ENCODE measurements at regions not wholly inside any gene's neighbourhood (a gene's known extent, or its start where the extent isn't known, plus 50 kb on each side); places are given as distances from the start of the nearest gene placed in this dataset.

- Histone ChIP-seq H3K9me3 (ENCODE audit: control insufficient read depth, low read depth, low read length) (no peaks in the 10 kb centered on the region), H4K20me1 (ENCODE audit: control insufficient read depth, insufficient read depth, insufficient read length) (no peaks in the 10 kb centered on the region), H4K8ac (replicated peaks; ENCODE audit: insufficient read length, low read depth, low read length) (no peak overlapping the region), H2AFZ (ENCODE audit: low read length) (no peak overlapping the region), H3K14ac (ENCODE audit: insufficient read depth, low read length) (no peak overlapping the region), H3K9ac (ENCODE audit: extremely low read depth, insufficient read length, low read length) (no peak overlapping the region), H3K79me2 (ENCODE audit: insufficient read depth, low read length) (no peaks in the 10 kb centered on the region), H3K56ac (ENCODE audit: insufficient read length, low read depth, low read length) (no peak overlapping the region), H2BK20ac (ENCODE audit: low read depth, low read length, poor library complexity, severe bottlenecking) (no peak overlapping the region), H4K91ac (ENCODE audit: insufficient read length, low read depth, low read length) (no peak overlapping the region), H3K79me1 (ENCODE audit: insufficient read depth, low read depth, low read length, poor library complexity, severe bottlenecking) (no peaks in the 10 kb centered on the region), H3K4me1 (ENCODE audit: insufficient read depth, low read length) (peaks cover 2% of the 10 kb centered on the region; the same call in 1 of the 2 replicates), H2BK12ac (ENCODE audit: insufficient read length, low read depth, low read length) (no peak overlapping the region), H3T11ph (ENCODE audit: low read length) (no peak overlapping the region), H3K23me2 (ENCODE audit: insufficient read length, low read depth, low read length, poor library complexity, severe bottlenecking) (no peaks in the 10 kb centered on the region), H3K23ac (ENCODE audit: insufficient read length, low read depth, low read length) (no peak overlapping the region), H2BK15ac (ENCODE audit: low read depth, low read length) (no peak overlapping the region), H3K4ac (ENCODE audit: low read depth, low read length) (no peak overlapping the region), H2AK5ac (ENCODE audit: insufficient read length, low read length) (no peak overlapping the region), H3K27me3 (ENCODE audit: insufficient read depth, low read length) (no peaks in the 10 kb centered on the region), H3K27ac (ENCODE audit: insufficient read length, low read depth, low read length) (no peak overlapping the region), H3K18ac (ENCODE audit: insufficient read length, low read depth, low read length) (peak overlapping the region; percentile 11), H2BK120ac (ENCODE audit: low read depth, low read length, poor library complexity, severe bottlenecking) (no peak overlapping the region), H2BK5ac (ENCODE audit: insufficient read length, low read length) (no peak overlapping the region), H4K5ac (ENCODE audit: insufficient read length, low read depth, low read length) (no peak overlapping the region), H3K4me2 (ENCODE audit: insufficient read depth, insufficient read length, low read length) (no peak overlapping the region)
- Mint-ChIP-seq H3K36me3 (ENCODE audit: insufficient read depth in 1 of 3, low read depth in 3 of 3) (peaks cover 0 to 7% (median 0%) of the 10 kb centered on the region in 3 experiments; a peak in 2 of 7 replicates), H3K4me1 (peaks cover 24 to 36% of the 10 kb centered on the region in 2 experiments), H3K27me3 (ENCODE audit: low read depth) (no peaks in the 10 kb centered on the region), H3K27ac (no peak overlapping the region), H3K4me3 (no peak overlapping the region), H3K9me3 (peaks cover 0 to 7% of the 10 kb centered on the region in 2 experiments; a peak in 2 of 5 replicates)
- WGBS (ENCODE audit: extremely low coverage, insufficient read length, low lambda C conversion rate) = no CpG with 5 or more reads among the region's 1 CpG
- no peak for DNase-seq
- TF ChIP-seq, protein P1, sequence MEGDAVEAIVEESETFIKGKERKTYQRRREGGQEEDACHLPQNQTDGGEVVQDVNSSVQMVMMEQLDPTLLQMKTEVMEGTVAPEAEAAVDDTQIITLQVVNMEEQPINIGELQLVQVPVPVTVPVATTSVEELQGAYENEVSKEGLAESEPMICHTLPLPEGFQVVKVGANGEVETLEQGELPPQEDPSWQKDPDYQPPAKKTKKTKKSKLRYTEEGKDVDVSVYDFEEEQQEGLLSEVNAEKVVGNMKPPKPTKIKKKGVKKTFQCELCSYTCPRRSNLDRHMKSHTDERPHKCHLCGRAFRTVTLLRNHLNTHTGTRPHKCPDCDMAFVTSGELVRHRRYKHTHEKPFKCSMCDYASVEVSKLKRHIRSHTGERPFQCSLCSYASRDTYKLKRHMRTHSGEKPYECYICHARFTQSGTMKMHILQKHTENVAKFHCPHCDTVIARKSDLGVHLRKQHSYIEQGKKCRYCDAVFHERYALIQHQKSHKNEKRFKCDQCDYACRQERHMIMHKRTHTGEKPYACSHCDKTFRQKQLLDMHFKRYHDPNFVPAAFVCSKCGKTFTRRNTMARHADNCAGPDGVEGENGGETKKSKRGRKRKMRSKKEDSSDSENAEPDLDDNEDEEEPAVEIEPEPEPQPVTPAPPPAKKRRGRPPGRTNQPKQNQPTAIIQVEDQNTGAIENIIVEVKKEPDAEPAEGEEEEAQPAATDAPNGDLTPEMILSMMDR (conservative IDR thresholded peaks at IDR 0.05) = no peak
Observed at GRCh38 chr5:60538955-60539866, 160.8 kb downstream of the DEPDC1B start.

Measured in H9 (cell line).